ENCODE measurements at regions not wholly inside any gene's neighbourhood (a gene's known extent, or its start where the extent isn't known, plus 50 kb on each side); places are given as distances from the start of the nearest gene placed in this dataset.

DNA sequence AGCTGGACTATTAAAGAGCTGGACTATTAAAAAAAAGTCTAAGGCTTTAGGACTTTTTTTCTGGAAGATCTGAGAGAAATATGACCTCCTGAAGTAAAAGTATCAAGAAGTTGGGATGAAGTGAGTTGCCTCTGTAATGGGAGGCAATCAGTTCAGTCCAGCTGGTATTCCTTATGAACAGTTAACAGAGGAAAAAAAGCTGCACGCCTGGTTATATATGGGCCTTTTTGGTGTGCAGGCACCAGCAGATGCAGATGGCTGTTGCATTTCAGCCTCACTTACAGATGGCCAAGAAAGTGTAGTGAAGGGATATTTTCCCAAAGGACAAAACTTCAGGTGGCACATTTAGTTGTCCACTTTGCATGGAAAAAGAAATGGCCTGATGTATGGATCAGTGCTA lies 70.3 kb upstream of the ELOVL5 start:
- DNase-seq (ENCODE audit: missing footprints) (no peak), ATAC-seq (no peak)
- intact Hi-C loops (cut with DNase I): loop anchor here (10.0 kb wide), 1 partner anchor 124 kb away; no protein-coding TSS in a partner anchor

DNA sequence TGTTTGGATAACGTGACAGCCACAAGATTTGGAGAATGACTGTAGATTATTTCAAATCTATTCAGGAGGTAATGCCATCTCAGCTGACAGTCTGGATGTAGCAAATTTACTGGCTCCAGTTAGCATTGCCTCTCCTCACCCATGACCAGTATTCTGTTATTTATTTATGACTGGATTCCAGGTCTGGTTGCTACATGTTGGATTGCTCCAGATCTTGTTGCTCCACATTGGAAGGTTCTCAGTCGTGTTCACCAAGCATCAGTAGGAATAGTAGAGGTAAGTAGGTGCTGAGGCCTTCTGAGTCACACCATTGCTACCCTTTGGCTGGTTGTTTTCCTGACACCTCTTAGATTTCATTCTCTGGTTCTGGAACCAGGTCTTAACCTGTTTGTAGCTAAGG lies 69.5 kb upstream of the ELOVL5 start:
- intact Hi-C loops (cut with DNase I): loop anchor here (10.0 kb wide), 1 partner anchor 123 kb away; no protein-coding TSS in a partner anchor
- DNase-seq (ENCODE audit: missing footprints) (no peak), ATAC-seq (no peak)

DNA sequence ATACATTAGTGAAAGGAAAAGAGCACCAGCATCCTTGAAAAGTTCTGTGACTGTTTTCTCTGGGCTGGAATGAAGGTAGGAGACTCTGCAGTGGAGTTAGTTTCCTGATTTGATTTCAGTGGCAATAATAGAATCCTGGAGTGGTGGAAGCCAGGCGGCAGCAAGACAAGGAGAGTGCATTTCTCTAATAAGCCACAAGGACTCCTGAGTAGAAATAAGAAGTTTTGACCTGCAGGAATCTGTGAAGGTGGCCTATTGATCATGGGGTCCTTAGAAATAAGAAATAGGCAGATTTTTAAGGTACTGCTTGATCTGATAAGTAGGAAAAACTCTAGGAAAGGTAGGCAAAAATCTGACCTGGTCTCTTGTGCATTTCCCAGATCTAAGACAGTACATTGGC lies 68.4 kb upstream of the ELOVL5 start:
- intact Hi-C loops (cut with DNase I): loop anchor here (10.0 kb wide), 1 partner anchor 122 kb away; no protein-coding TSS in a partner anchor
- DNase-seq (ENCODE audit: missing footprints) (no peak), ATAC-seq (no peak)

DNA sequence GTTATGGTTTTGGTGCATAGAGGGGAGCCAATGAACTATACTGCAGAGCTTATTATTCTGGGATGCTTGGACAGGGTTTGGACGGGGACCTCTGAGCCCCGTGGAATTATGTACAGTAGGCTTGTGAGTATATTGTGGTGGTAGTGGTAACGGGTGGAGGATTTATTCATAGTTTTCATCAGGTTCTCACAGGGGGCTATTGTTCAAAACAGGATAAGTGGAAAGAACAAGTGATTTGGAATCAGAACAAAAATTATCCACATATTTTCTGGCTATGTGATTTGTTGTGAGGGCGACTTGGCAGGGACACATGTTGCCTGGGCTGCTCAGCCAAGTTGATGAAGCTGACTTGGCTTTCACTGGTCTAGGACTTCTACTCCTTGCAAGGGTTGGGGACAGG lies 64.6 kb upstream of the ELOVL5 start:
- intact Hi-C loops (cut with DNase I): loop anchor here (5.0 to 10.0 kb wide), 2 partner anchors 69 to 119 kb away; no protein-coding TSS in a partner anchor
- no peak for DNase-seq (ENCODE audit: missing footprints)
- no peak for ATAC-seq

DNA sequence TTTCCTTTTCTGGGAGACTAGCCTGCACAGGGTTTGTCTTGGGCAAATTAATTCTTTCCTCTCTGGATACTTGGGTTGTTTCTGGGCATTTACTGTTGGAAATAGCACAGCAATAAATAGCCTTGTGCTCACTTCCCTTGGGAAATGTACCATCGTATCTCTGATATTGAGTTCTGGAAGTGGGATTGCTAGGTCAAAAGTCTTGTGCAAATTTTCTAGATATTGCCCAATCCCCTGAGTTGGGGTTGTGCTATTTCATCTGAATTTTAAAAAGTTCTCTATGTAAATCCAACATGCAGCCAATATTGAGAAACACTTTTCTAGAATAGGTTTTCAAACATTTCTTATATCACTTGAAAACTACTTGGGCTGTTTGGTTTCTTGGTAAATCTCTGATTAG lies 64.0 kb upstream of the ELOVL5 start:
- intact Hi-C loops (cut with DNase I): loop anchor here (5.0 to 10.0 kb wide), 2 partner anchors 70 to 118 kb away; no protein-coding TSS in a partner anchor
- DNase-seq (ENCODE audit: missing footprints): no peak
- no peak for ATAC-seq

DNA sequence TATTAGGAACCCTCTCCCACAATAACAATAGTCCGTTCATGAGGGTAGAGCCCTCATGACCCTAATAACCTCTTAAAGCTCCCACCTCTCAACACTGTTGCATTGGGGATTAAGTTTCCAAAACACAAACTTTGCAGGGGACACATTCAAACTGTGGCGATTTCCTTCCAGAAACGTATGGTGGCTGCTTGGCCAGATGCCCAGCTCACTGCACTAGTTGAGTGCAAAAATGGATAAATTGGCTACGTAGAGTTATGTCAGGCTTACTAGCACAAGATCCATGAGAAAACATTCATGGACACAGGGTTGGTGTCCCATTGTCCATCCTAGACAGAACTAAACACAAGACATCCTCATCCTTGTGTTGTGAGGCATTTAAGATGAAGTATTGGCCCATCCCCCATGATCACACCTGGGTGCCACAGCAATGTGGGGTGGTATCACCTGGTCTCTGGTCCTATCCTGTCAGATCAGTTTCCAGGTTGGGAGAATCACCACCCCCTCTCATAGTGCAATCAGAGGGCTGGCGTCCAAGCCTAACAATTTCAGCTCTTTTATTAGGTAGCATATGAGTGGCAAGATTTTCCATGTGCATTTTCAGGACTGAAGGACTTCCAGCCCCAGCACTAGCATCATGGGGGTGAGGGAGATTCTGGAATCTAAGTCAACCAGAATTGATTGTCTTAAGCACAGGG lies 63.4 kb upstream of the ELOVL5 start:
- intact Hi-C loops (cut with DNase I): loop anchor here (5.0 to 10.0 kb wide), 2 partner anchors 70 to 117 kb away; no protein-coding TSS in a partner anchor
- DNase-seq (ENCODE audit: missing footprints): no peak
- ATAC-seq: no peak

DNA sequence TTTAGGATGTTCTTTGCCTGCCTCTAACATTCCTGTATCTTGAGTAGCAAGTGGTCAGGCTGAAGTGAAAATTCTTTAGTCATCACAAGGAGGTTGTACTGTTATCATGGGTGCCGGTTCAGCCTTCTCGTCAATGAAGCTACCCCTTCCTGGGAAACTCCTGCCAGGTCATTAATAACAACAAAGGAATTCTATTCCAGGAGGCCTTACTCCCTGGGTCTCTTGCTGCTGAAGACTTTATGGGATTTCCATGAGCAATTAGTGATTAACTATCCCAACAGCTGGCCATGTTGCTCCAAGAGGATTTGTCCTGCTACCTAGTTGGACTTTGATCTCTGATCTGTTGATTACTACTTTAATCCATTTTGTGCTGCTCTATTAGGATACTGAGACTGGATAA lies 62.7 kb upstream of the ELOVL5 start:
- ATAC-seq (no peak), DNase-seq (ENCODE audit: missing footprints) (no peak)
- intact Hi-C loops (cut with DNase I): loop anchor here (5.0 to 10.0 kb wide), 2 partner anchors 71 to 117 kb away; no protein-coding TSS in a partner anchor

DNA sequence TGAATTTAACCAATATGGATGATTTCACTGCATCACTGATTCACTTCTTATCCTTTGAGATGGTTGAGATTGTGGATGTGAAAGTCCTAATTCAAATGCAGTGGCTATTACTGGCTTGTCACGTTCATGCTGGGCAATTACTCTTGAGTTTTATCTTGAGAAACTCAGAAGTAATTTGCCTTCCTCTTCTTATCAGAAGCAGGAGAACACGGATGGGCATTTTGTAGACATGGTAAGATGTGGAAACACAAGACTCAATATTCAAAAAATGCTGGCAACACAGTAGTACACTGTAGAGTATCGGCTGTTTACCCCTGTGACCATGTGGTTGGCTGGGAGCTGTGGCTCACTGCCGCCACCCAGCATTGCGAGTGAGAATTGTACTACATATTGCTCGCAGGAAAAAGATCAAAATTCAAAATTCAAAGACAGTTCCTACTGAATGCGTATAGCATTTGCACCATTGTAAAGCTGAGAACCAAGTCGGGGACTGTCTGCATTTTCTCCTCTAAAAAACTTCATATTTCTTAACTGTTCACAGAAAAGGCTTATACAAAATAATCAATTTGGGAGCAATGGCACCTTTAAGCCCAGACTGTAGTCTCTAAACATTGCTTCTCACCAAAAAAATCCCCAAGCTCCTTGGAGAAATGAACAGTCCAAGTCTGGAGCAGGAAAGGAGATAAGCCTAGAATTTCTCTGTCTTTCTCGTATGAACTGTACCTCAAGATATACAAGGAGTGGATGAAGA lies 61.9 kb upstream of the ELOVL5 start:
- DNase-seq (ENCODE audit: missing footprints) (no peak), ATAC-seq (peak; percentile 84)
- intact Hi-C loops (cut with DNase I): loop anchor here (1.0 to 10.0 kb wide), 3 partner anchors 72 to 238 kb away; no protein-coding TSS in a partner anchor

DNA sequence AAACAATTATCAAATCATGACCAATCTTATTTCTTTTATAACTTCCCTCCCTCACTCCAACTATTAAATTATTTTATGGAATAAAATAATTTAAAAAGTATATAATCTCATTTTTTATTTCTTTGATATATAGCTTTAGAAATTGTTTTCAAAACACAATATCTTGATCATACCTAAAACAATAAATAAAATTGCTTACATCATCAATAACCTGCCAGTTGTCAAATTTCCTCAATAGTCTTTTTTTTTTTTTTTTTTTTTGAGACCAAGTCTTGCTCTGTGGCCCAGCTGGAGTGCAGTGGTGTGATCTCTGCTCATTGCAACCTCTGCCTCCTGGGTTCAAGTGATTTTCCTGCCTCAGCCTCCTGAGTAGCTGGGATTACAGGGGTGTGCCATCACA lies 60.1 kb upstream of the ELOVL5 start:
- no peak for ATAC-seq
- intact Hi-C loops (cut with DNase I): no loop called here

DNA sequence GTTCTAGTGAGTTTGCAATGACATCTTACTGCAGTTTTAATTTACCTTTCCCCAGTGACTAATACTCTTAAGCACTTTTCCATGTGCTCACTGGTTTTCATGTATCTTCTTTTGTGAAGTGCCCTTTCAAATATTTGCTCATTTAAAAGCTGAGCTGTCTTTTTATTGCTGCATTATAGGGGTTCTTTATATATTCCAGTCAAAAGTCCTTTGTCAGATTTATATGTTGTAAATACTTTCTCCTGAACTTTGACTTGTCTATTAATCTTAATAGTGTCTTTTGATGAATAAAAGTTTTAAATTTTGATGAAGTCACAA lies 50.2 kb upstream of the ELOVL5 start:
- intact Hi-C loops (cut with DNase I): no loop called here
- ATAC-seq (no peak), DNase-seq (ENCODE audit: missing footprints) (no peak)

More for the DNA sequence above, 60.1 kb upstream of the ELOVL5 start:
- no peak for DNase-seq (ENCODE audit: missing footprints)

DNA sequence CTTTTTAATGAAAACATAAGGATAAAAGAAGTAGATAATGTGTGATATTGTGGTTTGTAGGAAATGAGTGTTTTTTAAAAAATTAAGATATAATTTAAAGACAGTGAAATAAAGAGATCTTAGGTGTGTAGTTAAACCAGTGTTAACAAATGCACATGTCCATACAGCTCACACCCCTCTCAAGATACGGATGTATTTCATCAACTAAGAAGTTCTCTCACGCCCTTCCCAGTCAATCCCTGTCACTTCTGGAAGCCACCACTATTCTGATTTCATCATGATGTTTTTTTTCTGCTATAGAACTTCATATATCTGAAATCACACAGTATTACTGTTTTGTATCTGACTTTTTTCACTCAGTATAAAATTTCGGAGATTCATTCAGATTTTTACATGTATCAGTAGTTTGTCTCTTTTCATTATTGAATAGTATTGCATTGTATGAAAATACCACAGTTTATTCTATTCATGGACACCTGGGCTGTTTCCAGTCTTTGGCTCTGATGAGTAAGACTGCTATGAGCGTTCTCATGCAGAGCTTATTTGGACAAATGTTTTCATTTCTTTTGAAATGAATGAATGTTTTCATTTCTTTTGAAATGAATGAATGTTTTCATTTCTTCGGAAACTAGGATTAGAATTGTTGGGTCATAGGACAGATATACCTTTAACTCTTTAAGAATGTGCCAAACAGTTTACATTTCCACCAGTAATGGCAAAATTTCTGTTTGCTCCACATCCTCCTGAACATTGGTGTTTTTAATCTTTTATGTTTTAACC lies 49.7 kb upstream of the ELOVL5 start:
- intact Hi-C loops (cut with DNase I): no loop called here
- DNase-seq (ENCODE audit: missing footprints) (no peak), ATAC-seq (no peak)

Data from Right ventricle myocardium inferior (tissue), 1 donor.